Left ventricle myocardium inferior (tissue), 1 donor: ENCODE measurements at regions not wholly inside any gene's neighbourhood (a gene's known extent, or its start where the extent isn't known, plus 50 kb on each side); places are given as distances from the start of the nearest gene placed in this dataset.

ENCODE experiments used
- DNase-seq: peaks from one replicate; pipeline ENCODE4 v3.0.0-alpha.2; 2020
- H3K27ac ChIP-seq: fragments of 200-600 bp; replicated peaks from 2 replicates; pipeline ENCODE4 v1.8.0; 2021
- H3K27me3 ChIP-seq: fragments of 200-600 bp; 2 replicates; pipeline ENCODE4 v1.8.0; 2021; ENCODE audit warnings: low read depth
- H3K36me3 ChIP-seq: fragments of 200-600 bp; 2 replicates; pipeline ENCODE4 v1.8.0; 2021
- H3K4me1 ChIP-seq: fragments of 200-600 bp; 2 replicates; pipeline ENCODE4 v1.8.0; 2021
- H3K4me3 ChIP-seq: fragments of 200-600 bp; 2 replicates; pipeline ENCODE4 v1.8.0; 2021; ENCODE audit warnings: mild to moderate bottlenecking, moderate library complexity
- H3K9me3 ChIP-seq: fragments of 200-600 bp; replicated peaks from 2 replicates; pipeline ENCODE4 v1.8.0; 2021
- intact Hi-C: fragments of 100-400 bp; cut with micrococcal nuclease; formaldehyde crosslinking; loops from one replicate; pipeline ENCODE4 v1.11.0; 2022
- TF ChIP-seq, protein P1 (sequence below): fragments of 200-600 bp; IDR thresholded peaks from 2 replicates; pipeline ENCODE4 v1.8.0; 2021; ENCODE audit warnings: antibody characterized with exemption, mild to moderate bottlenecking, borderline replicate concordance
- donor health status: DM: no; HTN: yes; CAD: no; lungs with severe emphysema.

DNA sequence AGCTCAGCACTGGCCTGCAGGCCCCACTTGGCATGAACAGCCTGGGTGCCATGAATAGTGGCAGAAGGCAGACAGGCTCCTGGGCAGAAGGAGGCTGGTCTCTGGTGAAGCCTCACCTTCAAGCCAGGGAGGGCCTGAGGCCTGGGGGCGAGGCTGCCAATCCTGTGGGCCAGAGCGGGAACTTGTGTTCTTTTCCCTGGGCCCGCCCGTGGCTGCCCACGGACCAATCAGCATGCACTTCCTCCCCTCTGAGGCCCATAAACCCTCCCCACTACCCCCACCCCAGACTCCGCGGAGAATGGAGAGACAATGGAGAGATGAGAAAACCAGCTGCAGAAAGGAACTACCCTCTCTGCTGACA is 283.8 kb upstream of the ROBO1 start:
- Histone ChIP-seq H3K9me3 (no peaks in the 10 kb centered on the region), H3K4me3 (no peak overlapping the region), H3K4me1 (no peaks in the 10 kb centered on the region), H3K27me3 (no peaks in the 10 kb centered on the region), H3K27ac (no peak overlapping the region), H3K36me3 (no peaks in the 10 kb centered on the region)
- no peak for DNase-seq
- intact Hi-C loops: no loop called here
- TF ChIP-seq, protein P1, sequence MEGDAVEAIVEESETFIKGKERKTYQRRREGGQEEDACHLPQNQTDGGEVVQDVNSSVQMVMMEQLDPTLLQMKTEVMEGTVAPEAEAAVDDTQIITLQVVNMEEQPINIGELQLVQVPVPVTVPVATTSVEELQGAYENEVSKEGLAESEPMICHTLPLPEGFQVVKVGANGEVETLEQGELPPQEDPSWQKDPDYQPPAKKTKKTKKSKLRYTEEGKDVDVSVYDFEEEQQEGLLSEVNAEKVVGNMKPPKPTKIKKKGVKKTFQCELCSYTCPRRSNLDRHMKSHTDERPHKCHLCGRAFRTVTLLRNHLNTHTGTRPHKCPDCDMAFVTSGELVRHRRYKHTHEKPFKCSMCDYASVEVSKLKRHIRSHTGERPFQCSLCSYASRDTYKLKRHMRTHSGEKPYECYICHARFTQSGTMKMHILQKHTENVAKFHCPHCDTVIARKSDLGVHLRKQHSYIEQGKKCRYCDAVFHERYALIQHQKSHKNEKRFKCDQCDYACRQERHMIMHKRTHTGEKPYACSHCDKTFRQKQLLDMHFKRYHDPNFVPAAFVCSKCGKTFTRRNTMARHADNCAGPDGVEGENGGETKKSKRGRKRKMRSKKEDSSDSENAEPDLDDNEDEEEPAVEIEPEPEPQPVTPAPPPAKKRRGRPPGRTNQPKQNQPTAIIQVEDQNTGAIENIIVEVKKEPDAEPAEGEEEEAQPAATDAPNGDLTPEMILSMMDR: no peak

DNA sequence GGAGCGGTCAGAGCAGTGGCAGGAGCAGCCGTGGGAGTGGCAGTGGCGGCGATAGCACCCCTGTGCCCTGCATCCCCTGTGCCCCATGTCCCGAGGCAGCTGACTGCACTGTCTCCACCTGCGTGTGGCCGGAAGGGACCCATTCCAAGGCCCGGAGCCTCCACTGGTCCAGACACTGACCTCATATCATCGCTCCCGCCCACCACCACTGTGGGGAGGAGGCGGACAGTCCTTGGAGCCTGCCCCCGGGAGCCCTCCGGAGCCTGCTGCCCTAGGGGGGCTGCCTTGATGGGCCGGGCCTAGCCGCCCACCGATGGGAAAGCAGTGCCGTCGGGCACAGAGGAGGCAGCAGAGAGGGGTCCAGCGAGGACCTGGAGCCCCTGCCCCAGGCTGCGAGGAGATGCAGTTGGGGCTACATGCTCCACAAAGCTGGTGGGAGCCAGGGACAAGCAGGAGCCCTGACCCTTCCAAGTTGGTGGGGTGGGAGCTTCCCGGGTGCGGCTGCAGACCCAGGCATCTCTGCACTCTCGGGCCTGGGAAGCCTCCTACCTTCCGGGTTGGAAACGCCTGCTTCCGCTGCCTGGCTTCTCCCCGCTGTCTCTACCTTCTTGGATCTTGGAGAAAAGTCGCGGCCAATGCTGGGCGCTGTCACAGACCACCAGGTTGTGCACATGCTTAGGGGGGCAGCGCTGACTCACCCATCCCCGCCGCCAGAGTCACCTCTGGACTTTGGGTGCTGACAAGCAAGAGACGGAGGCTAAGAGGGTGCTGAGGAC is 283.2 kb upstream of the ROBO1 start:
- Histone ChIP-seq H3K4me1 (no peaks in the 10 kb centered on the region), H3K36me3 (no peaks in the 10 kb centered on the region), H3K27ac (no peak overlapping the region), H3K4me3 (no peak overlapping the region), H3K27me3 (no peaks in the 10 kb centered on the region), H3K9me3 (no peaks in the 10 kb centered on the region)
- TF ChIP-seq, protein P1: no peak
- DNase-seq: no peak
- intact Hi-C loops: no loop called here

DNA sequence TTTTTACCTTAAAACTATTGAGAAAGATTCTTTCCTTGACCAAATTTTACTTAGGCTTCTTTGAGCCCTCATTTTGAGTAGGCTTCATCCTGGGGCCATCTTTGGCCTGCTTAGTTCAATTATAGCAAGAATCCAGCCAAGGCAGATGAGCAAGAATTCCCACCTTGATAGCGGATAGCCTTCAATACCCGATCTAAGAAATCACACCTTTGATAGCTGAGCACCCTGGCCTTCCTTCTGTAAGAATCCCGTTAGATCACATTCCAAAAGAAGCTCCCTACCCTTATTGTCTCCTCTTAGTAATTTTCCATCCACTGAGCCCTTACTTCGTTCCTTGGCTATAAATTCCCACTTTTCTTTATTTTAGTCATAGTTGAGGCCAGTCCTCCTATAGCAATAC is 275.4 kb upstream of the ROBO1 start:
- H3K27ac ChIP-seq: no peak overlapping the region
- no peak overlapping the region for H3K4me3 ChIP-seq
- no peak for DNase-seq
- TF ChIP-seq, protein P1: no peak
- intact Hi-C loops: no loop called here
- H3K36me3 ChIP-seq: no peaks in the 10 kb centered on the region
- H3K9me3 ChIP-seq: no peaks in the 10 kb centered on the region
- H3K4me1 ChIP-seq: no peaks in the 10 kb centered on the region
- no peaks in the 10 kb centered on the region for H3K27me3 ChIP-seq

DNA sequence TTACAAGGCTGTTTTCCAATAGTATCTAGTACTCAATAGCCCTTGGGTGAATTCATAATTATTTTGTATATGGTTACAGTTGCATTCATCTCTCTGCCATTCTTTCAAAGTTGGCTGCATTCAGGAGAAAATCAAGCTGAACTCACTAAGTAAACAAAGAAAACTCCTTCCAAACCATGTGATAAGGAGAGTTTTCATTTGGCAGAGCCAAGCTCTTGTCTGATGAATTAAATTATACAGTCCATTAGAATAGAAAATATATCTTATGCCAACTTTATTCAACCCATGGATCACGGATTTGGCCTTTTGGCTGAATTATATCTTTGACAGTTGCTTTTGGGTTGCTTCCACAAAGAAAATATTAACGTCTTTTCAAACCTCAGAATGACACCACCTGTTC is 272.3 kb upstream of the ROBO1 start:
- H3K27ac ChIP-seq: no peak overlapping the region
- no peaks in the 10 kb centered on the region for H3K9me3 ChIP-seq
- H3K4me3 ChIP-seq: no peak overlapping the region
- H3K4me1 ChIP-seq: no peaks in the 10 kb centered on the region
- DNase-seq: no peak
- H3K36me3 ChIP-seq: no peaks in the 10 kb centered on the region
- intact Hi-C loops: no loop called here
- TF ChIP-seq, protein P1: no peak
- H3K27me3 ChIP-seq: no peaks in the 10 kb centered on the region

DNA sequence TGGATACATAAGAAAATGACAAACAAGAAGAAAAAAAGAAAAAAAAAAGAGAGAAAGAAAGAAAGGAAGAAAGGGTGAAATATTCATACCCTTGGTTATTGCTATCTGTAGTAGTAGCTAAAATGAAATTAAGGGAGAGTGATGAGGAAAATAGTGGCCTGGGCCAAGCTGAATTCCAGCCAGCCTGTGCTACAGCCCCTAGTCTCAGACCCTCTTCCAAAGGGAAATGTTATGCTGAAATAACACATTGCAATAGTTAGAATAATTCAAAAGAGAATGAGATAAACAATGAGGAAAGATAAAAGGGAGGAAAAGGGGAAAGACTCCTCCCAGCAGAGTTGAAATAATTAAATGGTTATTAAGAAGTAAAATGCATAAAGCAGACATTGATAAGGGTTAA is 268.4 kb upstream of the ROBO1 start:
- Histone ChIP-seq H3K27me3 (no peaks in the 10 kb centered on the region), H3K9me3 (no peaks in the 10 kb centered on the region), H3K4me1 (no peaks in the 10 kb centered on the region), H3K36me3 (no peaks in the 10 kb centered on the region), H3K27ac (no peak overlapping the region), H3K4me3 (no peak overlapping the region)
- intact Hi-C loops: no loop called here
- DNase-seq: no peak
- TF ChIP-seq, protein P1: no peak
